ENCODE measurements at regions not wholly inside any gene's neighbourhood (a gene's known extent, or its start where the extent isn't known, plus 50 kb on each side); places are given as distances from the start of the nearest gene placed in this dataset.

GRCh38 chr1:42013881-42014470, 95.3 kb upstream of the HIVEP3 start:
- ChIA-PET CTCF (no interaction called here), RAD21 (ENCODE audit: low non-redundant PET in 1 of 2, low total read pairs in 2 of 2, uncharacterized antibody in 2 of 2, unreplicated experiment in 2 of 2) (no interaction called here), POLR2A (no interaction called here)
- H3K9me3 ChIP-seq (ENCODE audit: control insufficient read depth in 1 of 2, insufficient read depth in 1 of 2, low read depth in 1 of 2, low read length in 2 of 2), result no peaks in the 10 kb centered on the region
- H3K36me3 ChIP-seq (ENCODE audit: control insufficient read depth in 1 of 2, insufficient read depth in 2 of 2, low read length in 2 of 2), result no peaks in the 10 kb centered on the region
- H2AFZ ChIP-seq (ENCODE audit: low read depth, low read length, poor library complexity, severe bottlenecking), result no peak overlapping the region
- H3K4me2 ChIP-seq (ENCODE audit: low read length), result no peak overlapping the region
- ATAC-seq (no peak), DNase-seq (ENCODE audit: low read depth, low spot score) (no peak)
- H3K9ac ChIP-seq (ENCODE audit: low read length), result no peak overlapping the region
- no TSS peak for BruUV-seq (replicated peaks)
- H3K4me3 ChIP-seq (replicated peaks in 1 of 2; ENCODE audit: low read depth in 1 of 2, low read length in 2 of 2), result no peak overlapping the region
- no peaks in the 10 kb centered on the region for H3K4me1 ChIP-seq (ENCODE audit: control insufficient read depth in 1 of 2, insufficient read depth in 2 of 2, low read length in 2 of 2)
- TF ChIP-seq SIN3A (IDR thresholded peaks at IDR 0.05; ENCODE audit: low read depth), result no peak
- no peak for TF ChIP-seq ZBTB33 (IDR thresholded peaks at IDR 0.05; ENCODE audit: extremely low read depth, insufficient replicate concordance, low read length)
- TF ChIP-seq JUND (IDR thresholded peaks at IDR 0.05), result no peak
- no peak for TF ChIP-seq POLR2A (IDR thresholded peaks at IDR 0.05; ENCODE audit: borderline replicate concordance, extremely low read depth, insufficient read depth, insufficient read length)
- no peak for TF ChIP-seq ATF3 (IDR thresholded peaks at IDR 0.05)
- no peak for TF ChIP-seq EZH2 (IDR thresholded peaks at IDR 0.05)
- TF ChIP-seq REST (IDR thresholded peaks at IDR 0.05; ENCODE audit: low read depth), result no peak
- TF ChIP-seq MAX (IDR thresholded peaks at IDR 0.05), result no peak
- no peak for TF ChIP-seq RAD21 (IDR thresholded peaks at IDR 0.05; ENCODE audit: low read depth)
- no peak for TF ChIP-seq CEBPB (IDR thresholded peaks at IDR 0.05; ENCODE audit: low read depth)
- TF ChIP-seq EGR1 (IDR thresholded peaks at IDR 0.05; ENCODE audit: low read depth), result no peak
- TF ChIP-seq CBX3 (IDR thresholded peaks at IDR 0.05; ENCODE audit: low read depth), result no peak
- TF ChIP-seq SP1 (IDR thresholded peaks at IDR 0.05; ENCODE audit: low read depth), result no peak
- no peak for TF ChIP-seq YY1 (IDR thresholded peaks at IDR 0.05; ENCODE audit: extremely low read depth, insufficient replicate concordance, low read depth, low read length)
- TF ChIP-seq EZH2phosphoT487 (IDR thresholded peaks at IDR 0.05; ENCODE audit: borderline replicate concordance), result no peak
- TF ChIP-seq TCF7L2 (IDR thresholded peaks at IDR 0.05; ENCODE audit: borderline replicate concordance, extremely low read depth, insufficient read depth, insufficient read length), result no peak
- TF ChIP-seq ZFX (IDR thresholded peaks at IDR 0.05), result no peak
- intact Hi-C loops (cut with micrococcal nuclease), result no loop called here
- H3K79me2 ChIP-seq (ENCODE audit: insufficient read depth, low read length), result no peaks in the 10 kb centered on the region
- no peaks in the 10 kb centered on the region for H3K9me2 ChIP-seq (ENCODE audit: insufficient read depth)
- no peaks in the 10 kb centered on the region for H4K20me1 ChIP-seq (ENCODE audit: insufficient read depth)
- H3K27me3 ChIP-seq (ENCODE audit: insufficient read depth, low read length), result no peaks in the 10 kb centered on the region
- H3K27ac ChIP-seq (ENCODE audit: low read depth, low read length), result no peak overlapping the region
